Neural progenitor cell (in vitro differentiated cells): ENCODE measurements at regions not wholly inside any gene's neighbourhood (a gene's known extent, or its start where the extent isn't known, plus 50 kb on each side); places are given as distances from the start of the nearest gene placed in this dataset.

Experiments used
- EZH2 ChIP-seq: fragments of 200-600 bp; sonication (generic); IDR thresholded peaks from 2 replicates; pipeline ENCODE4 v1.6.1; 2017; ENCODE audit warnings: antibody characterized with exemption, mild to moderate bottlenecking, moderate library complexity
- EZH2phosphoT487 ChIP-seq: fragments of 200-600 bp; sonication (generic); IDR thresholded peaks from 2 replicates; pipeline ENCODE4 v1.6.1; 2017; ENCODE audit warnings: antibody characterized with exemption
- TF ChIP-seq, protein P1 (sequence below): fragments of 200-600 bp; sonication (generic); IDR thresholded peaks from 2 replicates; pipeline ENCODE4 v1.5.1; 2017; ENCODE audit warnings: antibody characterized with exemption, mild to moderate bottlenecking

DNA sequence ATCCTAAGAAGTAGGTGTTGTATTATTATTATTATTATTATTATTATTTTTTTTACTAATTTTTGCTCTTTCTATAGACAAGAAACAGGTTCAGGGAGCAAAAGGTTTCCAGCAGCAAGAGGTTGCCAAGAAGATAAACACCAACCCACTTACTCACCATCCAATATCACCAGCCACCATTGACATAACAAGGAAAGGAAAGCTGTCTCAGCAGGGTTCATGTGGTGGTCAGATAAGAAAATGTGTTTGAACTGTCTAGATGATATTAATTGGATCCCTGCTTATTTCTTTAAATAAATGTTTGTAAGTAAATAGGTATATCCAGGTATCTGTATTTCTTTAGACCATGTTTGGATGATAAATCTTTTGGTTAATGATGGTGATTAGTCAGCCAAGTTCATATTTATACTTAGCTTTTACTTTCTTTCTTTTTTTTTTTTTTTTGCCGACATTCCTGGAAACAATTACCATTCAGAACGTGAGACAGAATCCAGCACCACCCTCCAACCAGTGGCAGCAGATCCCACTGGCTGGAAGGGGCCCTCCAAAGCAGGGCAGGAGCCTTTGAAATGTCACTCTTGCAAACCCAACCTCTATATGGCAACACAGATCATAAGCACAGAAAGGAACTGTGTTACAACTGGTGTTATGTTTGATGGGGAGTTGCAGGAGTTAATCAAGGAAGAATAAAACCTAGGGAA lies 139.2 kb upstream of the ECI2 start:
- TF ChIP-seq, protein P1, sequence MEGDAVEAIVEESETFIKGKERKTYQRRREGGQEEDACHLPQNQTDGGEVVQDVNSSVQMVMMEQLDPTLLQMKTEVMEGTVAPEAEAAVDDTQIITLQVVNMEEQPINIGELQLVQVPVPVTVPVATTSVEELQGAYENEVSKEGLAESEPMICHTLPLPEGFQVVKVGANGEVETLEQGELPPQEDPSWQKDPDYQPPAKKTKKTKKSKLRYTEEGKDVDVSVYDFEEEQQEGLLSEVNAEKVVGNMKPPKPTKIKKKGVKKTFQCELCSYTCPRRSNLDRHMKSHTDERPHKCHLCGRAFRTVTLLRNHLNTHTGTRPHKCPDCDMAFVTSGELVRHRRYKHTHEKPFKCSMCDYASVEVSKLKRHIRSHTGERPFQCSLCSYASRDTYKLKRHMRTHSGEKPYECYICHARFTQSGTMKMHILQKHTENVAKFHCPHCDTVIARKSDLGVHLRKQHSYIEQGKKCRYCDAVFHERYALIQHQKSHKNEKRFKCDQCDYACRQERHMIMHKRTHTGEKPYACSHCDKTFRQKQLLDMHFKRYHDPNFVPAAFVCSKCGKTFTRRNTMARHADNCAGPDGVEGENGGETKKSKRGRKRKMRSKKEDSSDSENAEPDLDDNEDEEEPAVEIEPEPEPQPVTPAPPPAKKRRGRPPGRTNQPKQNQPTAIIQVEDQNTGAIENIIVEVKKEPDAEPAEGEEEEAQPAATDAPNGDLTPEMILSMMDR: no peak
- TF ChIP-seq EZH2phosphoT487 (no peak), EZH2 (no peak)
